NT2/D1 (cell line): ENCODE measurements at regions not wholly inside any gene's neighbourhood (a gene's known extent, or its start where the extent isn't known, plus 50 kb on each side); places are given as distances from the start of the nearest gene placed in this dataset.

Experiments
- YY1 ChIP-seq: IDR thresholded peaks from 2 replicates; pipeline ENCODE4 v1.6.1; 2011; ENCODE audit not compliant: insufficient read length, insufficient read depth
- ZNF274 ChIP-seq: IDR thresholded peaks from 2 replicates; pipeline ENCODE4 v1.6.1; 2011; ENCODE audit warnings: mild to moderate bottlenecking, low read depth, low read length

- TF ChIP-seq YY1 (no peak), ZNF274 (no peak)
Measured at GRCh38 chr3:34381243-34381642, 582.8 kb downstream of the PDCD6IP start.
